Embryonic facial prominence (tissue), 1 donor: ENCODE measurements at regions not wholly inside any gene's neighbourhood (a gene's known extent, or its start where the extent isn't known, plus 50 kb on each side); places are given as distances from the start of the nearest gene placed in this dataset.

Source experiments
- DNase-seq: peaks from one replicate; pipeline ENCODE4 v3.0.0-alpha.2; 2016; ENCODE audit errors: extremely low spot score

DNA sequence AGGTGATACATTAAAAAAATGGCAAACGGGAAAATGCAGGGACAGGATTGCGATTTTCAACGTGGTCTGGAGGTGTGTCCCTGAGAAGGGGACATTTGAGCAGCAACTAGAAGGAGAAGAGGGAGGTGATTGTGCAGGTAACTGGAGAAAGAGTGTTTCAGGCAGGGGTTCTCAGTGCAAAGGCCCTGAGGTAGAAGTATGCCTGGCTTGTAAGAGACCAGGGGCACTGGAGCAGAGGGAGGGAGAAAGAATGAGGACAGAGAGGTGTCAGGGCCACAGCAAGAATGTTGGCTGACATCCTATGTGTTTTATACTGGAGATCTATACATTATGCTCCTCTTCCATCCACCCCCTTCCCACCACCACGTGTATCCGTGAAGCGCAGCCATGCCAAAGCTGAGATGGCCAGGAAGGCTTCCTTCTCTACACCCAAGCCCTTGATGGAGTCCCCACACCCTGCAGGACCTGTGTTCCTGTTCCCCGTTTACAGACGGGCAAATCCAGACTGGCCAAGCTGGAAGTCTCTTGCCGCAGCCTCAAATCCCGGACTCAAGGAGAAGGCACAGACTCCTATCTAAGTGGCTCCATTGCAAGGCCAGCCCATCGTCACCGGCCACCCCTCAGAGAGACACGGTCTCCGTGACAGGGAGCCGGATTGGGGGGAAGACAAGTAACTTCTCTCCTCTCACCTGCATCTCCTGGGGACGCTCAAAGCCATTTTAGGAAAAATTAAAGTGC lies 416.1 kb downstream of the MN1 start:
- DNase-seq, result no peak

DNA sequence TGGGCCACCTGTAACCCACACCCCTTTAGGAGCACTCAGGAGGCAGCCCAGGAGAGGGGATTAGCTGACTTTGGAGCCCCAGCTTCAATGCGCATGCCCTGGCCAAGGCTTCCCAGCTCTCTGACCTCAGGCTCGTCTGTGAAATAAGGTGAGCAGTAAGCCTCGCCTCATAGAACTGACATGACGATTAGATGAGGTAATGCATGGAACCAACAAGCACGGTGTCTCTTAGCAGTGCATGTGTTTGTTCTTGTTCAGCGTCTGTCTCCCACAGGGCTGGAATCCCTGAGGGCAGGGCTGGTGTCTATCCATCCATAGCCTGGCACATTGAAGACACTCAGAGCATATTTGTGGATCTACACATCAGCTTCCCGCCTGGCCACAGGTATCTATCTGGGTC lies 415.4 kb downstream of the MN1 start:
- DNase-seq, result no peak

DNA sequence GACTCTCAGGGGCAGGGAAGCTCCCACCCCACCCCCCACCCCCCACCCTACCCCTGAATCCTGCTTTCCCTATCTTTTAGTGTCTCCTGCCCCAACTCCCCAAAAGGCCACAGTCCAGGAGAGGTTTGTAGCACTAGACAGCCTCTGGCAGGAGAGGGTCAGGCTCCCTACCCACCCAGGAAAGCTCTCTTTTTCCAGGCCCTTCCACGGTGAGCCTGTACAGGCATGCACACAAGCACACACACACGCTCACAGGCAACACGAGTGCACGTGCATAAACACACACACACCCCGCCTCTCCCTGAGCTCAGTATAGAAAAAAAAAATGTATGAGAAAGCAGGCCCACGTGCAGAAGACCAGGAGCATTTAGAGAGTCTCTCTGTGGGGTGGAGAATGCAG lies 414.0 kb downstream of the MN1 start:
- DNase-seq, result no peak

DNA sequence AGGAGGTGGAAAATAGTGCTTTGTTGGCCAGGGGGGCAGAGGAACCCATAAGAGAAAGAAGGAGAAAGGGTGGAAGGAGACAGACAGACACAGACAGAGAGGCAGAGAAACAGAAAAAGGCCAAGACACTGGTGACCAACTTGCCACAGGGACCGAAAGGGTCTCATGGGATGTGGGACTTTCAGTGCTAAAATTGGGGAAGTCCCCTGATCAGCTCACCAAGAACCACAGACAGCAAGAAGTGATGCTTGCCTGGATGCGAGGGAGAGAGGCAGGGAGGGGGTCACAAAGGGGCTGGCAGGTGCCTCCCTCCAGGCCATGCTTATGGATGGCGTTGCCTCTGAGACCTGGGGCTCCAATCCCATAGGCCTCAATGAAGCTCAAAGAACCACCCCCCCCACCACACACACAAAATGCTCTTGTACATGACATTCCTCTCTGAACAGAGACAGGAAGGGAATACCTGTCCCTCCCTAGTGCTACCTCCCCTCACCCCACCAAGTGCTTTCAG lies 413.4 kb downstream of the MN1 start:
- DNase-seq, result no peak

DNA sequence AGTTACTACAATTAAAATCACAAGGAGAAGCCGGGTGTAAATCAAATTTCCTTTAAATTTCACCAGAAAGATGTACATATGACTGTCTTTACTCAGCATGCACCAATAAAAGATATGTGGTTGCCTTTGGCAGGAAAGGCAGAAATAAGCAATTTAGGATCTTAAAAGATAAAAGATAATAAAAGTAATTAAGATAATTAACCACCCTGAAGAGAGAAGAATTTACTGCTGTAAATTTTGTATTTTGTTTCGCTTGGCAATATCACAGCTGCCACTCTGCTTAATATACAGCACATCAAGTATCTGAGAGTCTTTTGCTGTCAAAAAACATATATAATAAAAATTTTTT lies 411.9 kb downstream of the MN1 start:
- DNase-seq, result no peak

DNA sequence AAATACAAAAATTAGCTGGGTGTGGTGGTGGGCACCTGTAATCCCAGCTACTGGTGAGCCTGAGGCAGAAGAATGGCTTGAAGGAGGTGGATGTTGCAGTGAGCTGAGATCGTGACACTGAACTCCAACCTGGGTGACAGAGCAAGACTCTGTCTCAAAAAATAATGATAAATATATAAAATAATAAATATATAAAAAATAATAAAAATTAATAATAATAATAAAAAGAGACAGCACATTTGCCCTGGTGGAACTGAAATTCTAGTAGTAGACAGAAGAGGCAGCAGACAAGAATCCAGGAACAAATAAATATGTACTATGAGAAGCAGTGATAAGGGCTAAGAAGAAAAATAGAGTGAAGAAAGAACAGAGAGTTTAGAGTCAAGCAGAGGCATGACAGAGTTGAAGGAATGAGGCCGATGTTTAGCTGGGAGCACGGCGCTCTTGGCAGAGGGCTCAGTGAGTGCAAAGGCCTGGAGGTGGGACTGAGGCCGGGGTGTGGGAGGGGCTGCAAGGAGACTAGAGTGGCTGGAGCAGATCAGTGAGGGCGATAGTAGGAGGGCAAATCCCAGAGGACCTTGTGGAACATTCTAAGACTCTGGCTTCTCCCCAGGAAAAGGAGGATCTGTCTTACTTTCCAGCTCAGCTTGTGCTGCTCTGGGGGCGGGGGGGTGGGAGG lies 410.3 kb downstream of the MN1 start:
- no peak for DNase-seq

DNA sequence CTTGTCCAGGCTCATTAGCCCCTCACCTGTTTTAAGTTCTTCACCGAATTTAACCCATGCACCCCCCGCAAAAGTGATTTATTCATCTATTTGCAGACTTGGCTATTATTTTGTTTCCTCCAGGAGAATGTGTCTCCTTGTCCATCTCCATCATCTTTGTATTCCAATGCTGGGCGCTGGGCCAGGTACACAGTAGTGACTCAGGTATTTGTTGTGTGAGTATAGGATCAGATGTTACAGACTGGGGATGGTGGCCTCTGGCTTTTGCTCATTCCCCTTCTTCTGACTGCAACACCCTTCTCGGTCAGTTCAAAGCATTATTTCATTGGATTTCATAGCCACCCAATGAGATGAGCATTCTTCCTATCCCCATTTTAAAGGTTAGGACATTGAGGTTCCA lies 408.2 kb downstream of the MN1 start:
- no peak for DNase-seq

DNA sequence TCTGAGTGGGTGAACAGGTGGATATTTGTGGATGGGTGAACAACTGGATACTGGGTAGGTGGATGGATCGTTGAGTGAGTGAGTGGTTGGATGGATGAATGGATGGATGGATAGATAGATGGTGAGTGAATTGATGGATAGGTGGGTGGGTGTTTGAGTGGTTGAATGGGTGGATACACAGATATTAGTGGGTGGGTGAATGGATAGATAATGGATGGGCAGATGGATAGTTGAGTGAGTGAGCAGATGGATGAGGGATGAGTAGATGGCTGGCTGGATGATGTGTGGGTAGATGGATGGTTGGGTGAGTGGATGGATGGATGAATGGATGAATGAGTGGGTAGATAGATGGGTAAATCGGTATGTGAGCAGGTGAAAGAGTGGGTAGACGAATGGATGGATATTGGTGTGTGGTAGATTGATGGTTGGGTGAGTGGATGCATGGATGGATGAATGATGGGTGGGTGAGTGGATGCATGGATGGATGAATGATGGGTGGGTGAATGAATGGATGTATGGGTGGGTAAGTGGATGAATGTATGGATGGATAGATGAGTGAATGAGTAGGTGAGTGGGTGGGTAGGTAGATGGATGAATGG lies 406.7 kb downstream of the MN1 start:
- no peak for DNase-seq

DNA sequence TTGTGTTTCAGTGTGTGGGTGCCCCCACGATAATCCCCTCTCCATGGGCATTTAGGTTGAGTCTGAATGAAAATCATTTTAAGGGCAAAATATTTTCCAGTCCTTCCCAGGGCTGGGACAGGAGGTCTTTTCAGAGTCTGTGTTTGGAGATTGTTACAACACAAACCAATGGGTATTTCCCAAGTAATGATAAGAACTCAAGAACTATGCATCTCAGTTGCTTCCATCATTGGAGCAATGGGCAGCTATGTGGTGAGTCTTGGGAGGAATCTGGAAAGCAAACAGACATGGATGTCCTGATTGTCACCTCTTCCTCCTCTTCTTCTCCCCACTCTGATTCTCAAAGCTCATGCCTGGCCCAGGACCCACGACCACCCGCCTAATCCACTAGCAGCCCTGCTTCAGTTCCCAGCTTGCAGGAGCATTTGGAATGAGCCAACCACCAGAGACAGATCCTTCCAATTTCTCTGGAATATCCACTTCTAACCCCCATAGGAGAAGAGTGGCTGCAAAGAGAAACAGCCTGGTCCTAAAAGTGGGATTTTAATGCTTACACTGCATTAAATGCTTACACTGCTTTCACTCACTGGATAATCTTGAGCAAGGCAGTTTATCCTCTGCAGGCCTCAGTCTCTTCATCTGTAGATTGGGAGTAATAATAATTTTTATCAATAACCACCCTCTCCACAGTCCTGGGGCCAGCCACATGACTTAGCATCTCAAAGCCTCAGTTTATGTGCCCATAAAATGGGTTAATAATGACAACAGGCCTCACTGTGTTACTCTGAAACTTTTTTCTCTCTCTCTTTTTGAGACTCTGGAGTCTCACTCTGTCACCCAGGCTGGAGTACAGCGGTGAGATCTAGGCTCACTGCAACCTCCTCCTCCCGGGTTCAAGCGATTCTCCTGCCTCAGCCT lies 404.3 kb downstream of the MN1 start:
- no peak for DNase-seq

DNA sequence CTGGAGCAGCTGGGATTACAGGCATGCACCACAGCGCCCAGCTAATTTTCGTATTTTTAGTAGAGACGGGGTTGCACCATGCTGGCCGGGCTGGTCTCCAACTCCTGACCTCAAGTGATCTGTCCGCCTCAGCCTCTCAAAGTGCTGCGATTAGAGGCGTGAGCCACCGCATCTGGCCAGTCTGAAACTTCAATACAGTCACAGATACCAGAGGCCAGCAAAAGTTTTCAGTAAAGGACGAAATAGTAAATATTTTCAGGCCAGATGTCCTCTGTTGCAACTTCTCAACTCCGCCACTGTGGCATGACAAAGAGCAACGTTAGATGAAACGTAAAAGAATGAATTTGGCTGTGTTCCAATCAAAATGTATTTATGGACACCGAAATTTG lies 403.6 kb downstream of the MN1 start:
- no peak for DNase-seq

DNA sequence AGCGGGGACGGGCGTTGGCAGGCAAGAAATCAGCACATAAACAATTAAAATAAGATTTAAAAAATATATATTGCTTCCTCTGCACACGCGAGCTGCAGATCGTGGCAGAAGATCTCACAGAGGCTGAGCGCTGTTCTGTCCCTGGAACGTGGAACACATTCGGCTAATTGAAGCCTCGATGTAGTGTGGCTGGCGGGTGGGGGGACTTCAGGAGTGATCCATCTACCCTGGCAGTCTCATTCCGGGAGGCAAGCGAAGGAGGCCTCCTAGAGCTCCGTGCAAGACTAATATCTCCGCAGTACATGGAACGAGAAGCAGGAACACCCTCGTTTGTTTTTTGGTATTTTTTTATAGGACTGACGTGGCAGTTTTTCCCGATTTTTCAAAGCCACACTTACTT lies 402.4 kb downstream of the MN1 start:
- peak; percentile 48 for DNase-seq

DNA sequence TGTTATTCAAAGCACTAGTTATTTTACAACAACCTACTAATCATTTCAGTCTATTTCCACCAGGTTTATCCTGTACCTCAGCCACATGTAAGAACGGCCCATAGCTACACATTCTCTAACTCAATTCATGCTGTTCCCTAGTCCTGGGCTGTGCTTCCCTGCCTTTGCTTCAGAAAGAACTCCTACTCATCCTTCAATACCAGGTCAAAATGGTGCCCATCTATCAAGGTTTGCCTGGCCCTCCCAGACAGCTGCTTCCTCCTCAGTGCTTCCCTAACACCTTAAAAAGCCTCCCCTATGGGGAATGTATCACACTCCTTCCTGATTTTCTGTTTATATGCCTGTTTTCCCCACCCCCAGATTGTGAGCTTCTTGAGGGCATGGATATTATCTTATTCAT lies 400.7 kb downstream of the MN1 start:
- no peak for DNase-seq

DNA sequence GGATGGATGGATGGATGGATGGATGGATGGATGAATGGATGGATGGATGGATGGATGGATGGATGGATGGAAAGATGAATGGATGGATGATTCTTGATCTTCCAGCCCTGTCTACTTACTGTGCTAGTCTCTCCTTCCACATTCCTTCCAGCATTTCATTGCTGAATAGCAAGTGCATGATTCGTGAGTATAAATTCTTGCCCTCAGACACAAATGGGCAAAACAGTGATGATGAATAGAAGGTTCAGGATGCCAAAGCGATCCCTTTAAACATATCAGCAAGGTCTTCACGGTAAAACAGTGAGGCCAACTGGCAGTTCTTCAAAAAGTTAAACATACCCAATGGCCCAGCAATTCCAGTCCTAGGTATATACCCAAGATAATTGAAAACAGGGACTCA lies 400.2 kb downstream of the MN1 start:
- no peak for DNase-seq

DNA sequence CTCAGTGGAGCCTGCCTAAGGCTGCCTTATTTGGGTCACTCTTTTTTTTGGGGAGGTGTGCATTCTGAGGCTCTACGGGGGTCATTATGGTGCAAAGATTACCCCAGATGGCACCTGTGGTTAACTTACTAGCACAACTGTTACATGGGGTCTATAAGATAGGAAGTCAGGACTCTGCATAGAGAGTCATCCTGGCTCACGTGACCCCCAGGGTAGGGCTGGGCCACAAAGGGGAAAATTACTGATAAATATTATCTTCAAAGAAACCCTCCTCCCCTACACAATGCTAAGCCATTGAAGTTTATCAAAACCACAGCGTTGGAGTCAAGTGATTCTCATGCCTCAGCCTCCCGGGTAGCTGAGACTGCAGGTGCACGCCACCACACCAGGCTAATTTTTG lies 397.1 kb downstream of the MN1 start:
- DNase-seq, result no peak

DNA sequence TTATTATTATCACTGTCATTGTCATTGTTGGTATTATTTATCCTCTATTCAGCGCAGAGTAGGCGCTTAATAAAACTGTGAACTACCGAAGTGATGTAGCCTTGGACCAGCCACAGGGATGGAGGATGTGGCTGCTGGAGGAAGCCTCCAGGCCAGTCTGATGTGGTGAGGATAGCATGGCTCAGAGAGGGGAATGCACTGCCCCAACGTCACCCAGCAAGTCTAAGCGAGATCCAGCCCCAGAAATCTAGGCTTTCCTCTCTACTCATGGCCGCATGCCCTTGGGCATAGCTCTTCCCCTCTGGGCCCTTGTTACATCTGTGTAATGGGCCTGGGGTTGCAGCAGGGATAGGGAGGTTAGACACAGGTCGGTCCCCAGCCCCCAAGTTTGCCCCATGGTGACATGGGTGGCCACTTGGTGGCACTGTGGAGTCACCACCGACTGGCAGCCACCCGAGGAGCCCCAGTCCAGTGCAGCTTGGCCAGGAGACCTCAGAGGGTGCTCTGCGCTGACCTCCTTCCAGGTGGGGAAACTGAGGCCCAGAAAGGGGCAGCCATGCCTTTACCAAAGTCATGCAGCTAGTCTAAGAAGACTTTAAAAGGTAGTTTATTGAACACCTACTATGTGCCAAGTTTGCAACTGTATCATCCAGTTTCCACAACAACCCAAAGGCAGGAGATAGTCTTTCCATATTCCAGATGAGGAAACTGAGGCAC lies 395.7 kb downstream of the MN1 start:
- no peak for DNase-seq

DNA sequence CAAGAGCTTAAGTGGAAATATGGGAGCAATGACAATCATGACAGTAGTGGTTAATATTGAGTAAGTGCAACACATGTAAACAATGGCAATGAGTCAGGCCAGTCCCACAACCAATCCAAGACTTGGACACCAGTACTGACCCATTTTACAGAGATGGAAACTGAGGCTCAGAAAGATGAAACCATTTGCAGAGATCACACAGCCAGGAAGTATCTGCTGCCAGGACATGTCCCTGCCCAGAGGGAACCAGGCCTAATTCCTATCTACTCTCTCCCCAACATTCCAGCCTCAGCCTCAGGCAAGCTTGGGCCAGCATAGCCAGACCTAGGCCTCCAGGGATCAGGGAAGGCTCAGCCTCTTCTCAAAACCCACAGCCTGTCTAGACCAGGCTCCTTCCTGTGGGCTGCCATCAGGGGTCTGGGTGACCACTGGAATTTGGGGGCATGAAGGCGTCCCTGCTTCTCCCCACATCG lies 395.1 kb downstream of the MN1 start:
- DNase-seq, result no peak

DNA sequence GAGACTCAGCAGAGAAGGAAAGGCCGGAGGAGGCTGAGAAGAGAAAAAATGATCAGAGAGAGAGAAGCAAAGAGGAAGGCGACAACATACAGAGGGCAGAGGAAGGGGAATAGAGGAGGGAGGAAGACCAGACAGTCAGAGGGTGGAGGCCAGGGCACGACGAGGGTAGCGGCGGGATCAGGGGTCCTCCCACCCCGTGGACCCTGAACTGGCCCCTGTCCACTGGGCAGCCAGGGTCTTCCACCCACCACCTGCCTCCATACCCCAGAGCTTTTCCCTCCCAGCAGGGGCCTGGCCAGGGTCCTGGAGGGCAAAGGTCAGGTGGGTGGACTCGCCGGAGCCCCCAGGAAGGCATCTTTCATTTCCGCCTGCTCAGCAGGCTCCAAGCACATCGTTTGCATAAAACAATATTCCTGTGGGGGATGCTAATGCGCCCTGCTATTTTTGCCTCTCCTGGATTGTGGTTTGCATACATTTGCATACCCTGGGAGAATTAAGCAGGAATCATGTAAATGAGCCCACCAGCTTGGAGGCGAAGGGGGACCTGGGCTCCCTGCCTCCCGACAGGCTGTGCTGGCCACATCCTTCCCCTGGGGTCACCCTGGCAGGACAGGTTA lies 394.1 kb downstream of the MN1 start:
- no peak for DNase-seq

DNA sequence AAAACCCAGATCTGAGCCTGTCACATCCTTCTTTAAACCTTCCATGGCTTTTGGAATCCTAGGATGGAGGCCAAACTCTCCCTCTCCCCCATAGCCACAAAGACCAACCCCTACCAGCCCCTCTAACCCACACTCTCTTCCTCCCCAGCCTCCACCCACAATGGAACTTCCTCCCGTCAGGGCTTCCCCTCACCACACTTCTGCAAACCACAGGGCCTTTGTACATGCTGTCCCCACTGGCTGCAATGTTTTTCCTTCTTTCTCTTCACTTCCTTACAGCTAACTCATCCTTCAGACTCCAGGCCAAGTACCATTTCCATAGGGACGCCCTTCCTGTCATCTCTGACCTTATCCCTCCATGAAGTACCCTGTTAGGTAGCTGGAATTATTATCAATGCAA lies 393.5 kb downstream of the MN1 start:
- DNase-seq, result no peak

DNA sequence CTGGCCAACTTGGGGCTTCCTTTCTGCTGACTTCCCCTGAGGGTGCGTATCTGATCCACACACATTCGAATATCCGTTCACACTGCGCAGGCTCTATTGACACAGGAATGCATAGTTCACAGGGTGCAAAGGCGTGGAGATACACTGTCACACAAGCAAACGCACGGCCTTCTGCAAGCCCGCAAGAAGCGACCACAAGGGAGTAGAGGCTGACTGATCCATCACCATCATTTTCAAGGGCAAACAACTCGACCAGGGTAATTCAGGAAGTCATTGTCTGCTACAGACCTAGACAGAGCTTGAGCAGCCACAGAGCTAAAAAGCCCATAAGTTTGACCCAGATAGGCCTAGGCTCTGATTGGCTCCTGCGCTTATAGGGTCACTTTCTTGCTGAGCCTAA lies 392.3 kb downstream of the MN1 start:
- no peak for DNase-seq

DNA sequence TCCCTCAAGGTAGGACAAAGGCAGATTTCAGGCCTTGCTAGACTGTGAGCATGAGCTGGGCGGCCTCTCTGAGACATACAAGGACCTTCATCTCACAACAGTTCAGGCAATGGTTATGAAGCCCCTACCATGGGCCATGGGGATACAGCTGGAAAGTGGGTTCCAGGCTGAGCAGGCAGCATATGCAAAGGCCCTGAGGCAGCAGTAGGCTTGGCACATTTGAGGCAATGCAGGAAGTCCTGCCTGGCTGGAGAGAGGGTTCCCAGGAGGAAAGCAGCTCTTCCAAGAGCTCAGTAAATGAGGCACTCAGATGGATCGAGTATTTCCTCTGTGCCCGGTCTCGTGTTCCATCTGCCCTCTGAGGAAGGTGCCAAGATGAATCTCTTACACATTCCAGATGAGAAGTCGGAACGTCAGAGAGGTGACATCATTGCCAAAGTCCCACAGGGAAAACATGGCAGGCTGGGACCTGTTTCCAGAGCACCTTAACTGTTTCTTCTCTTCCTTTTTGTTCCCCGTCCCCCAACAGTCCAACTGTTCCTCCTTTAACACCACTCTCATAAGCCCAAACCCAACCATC lies 388.6 kb downstream of the MN1 start:
- no peak for DNase-seq

DNA sequence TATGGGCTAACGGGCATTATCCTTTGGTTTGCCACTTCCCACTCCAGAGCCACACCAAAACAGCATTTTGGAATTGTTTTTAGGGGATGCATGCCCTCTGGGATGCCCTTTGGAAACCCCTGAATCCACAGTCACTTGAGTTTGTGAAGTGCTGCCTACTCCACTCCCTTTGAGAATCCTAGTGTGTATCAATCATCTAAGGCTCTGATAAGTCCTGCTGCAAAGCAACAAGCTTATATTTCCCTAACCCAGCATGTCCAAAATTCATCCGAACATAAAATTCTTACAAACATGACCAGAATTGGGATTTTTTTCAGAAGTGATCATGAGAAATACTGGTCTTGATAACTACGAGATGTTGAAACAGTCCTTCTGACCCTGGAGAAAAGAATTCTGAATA lies 387.9 kb downstream of the MN1 start:
- no peak for DNase-seq
